ENCODE measurements at regions not wholly inside any gene's neighbourhood (a gene's known extent, or its start where the extent isn't known, plus 50 kb on each side); places are given as distances from the start of the nearest gene placed in this dataset.

- Histone ChIP-seq H3K9ac (ENCODE audit: low read length in 3 of 3) (no peak overlapping the region), H3K27ac (ENCODE audit: low read depth in 2 of 2, low read length in 2 of 2) (no peak overlapping the region), H3K4me1 (ENCODE audit: control insufficient read depth in 2 of 3, insufficient read depth in 2 of 3, low read depth in 1 of 3, low read length in 3 of 3) (no peaks in the 10 kb centered on the region), H3K9me3 (ENCODE audit: control insufficient read depth in 2 of 3, insufficient read depth in 1 of 3, low read length in 3 of 3) (no peaks in the 10 kb centered on the region), H3K4me3 (ENCODE audit: low read length in 3 of 3) (no peak overlapping the region), H3K27me3 (ENCODE audit: control insufficient read depth, insufficient read depth, low read length) (no peaks in the 10 kb centered on the region), H3K36me3 (ENCODE audit: control insufficient read depth in 2 of 3, insufficient read depth in 3 of 3, low read length in 3 of 3) (no peaks in the 10 kb centered on the region)
- DNase-seq, result no peak
- intact Hi-C loops (cut with DNase I), result no loop called here
- no peak for TF ChIP-seq CTCF (IDR thresholded peaks at IDR 0.05; ENCODE audit: borderline replicate concordance, extremely low read depth, insufficient read depth)
- FAIRE-seq, result no peak
Observed at GRCh38 chr9:119033596-119033995, 335.6 kb downstream of the BRINP1 start.

- no peak for FAIRE-seq
- intact Hi-C loops (cut with DNase I), result no loop called here
- Histone ChIP-seq H3K27ac (ENCODE audit: low read depth in 2 of 2, low read length in 2 of 2) (no peak overlapping the region), H3K27me3 (ENCODE audit: control insufficient read depth, insufficient read depth, low read length) (no peaks in the 10 kb centered on the region), H3K4me1 (ENCODE audit: control insufficient read depth in 2 of 3, insufficient read depth in 2 of 3, low read depth in 1 of 3, low read length in 3 of 3) (no peaks in the 10 kb centered on the region), H3K36me3 (ENCODE audit: control insufficient read depth in 2 of 3, insufficient read depth in 3 of 3, low read length in 3 of 3) (no peaks in the 10 kb centered on the region), H3K9me3 (ENCODE audit: control insufficient read depth in 2 of 3, insufficient read depth in 1 of 3, low read length in 3 of 3) (no peaks in the 10 kb centered on the region), H3K4me3 (ENCODE audit: low read length in 3 of 3) (no peak overlapping the region), H3K9ac (ENCODE audit: low read length in 3 of 3) (no peak overlapping the region)
- no peak for DNase-seq
- no peak for TF ChIP-seq CTCF (IDR thresholded peaks at IDR 0.05; ENCODE audit: borderline replicate concordance, extremely low read depth, insufficient read depth)
Observed at GRCh38 chr9:119036969-119037368, 332.3 kb downstream of the BRINP1 start.

GRCh38 chr9:119043996-119044395 is 325.2 kb downstream of the BRINP1 start:
- no peak for DNase-seq
- Histone ChIP-seq H3K4me3 (ENCODE audit: low read length in 3 of 3) (no peak overlapping the region), H3K9ac (ENCODE audit: low read length in 3 of 3) (no peak overlapping the region), H3K36me3 (ENCODE audit: control insufficient read depth in 2 of 3, insufficient read depth in 3 of 3, low read length in 3 of 3) (no peaks in the 10 kb centered on the region), H3K9me3 (ENCODE audit: control insufficient read depth in 2 of 3, insufficient read depth in 1 of 3, low read length in 3 of 3) (no peaks in the 10 kb centered on the region), H3K27me3 (ENCODE audit: control insufficient read depth, insufficient read depth, low read length) (no peaks in the 10 kb centered on the region), H3K27ac (ENCODE audit: low read depth in 2 of 2, low read length in 2 of 2) (no peak overlapping the region), H3K4me1 (ENCODE audit: control insufficient read depth in 2 of 3, insufficient read depth in 2 of 3, low read depth in 1 of 3, low read length in 3 of 3) (no peaks in the 10 kb centered on the region)
- intact Hi-C loops (cut with DNase I), result no loop called here
- TF ChIP-seq CTCF (IDR thresholded peaks at IDR 0.05; ENCODE audit: borderline replicate concordance, extremely low read depth, insufficient read depth), result no peak
- FAIRE-seq, result no peak

GRCh38 chr9:119044806-119045205 is 324.4 kb downstream of the BRINP1 start:
- no peak for FAIRE-seq

More at GRCh38 chr9:119044806-119045205, 324.4 kb downstream of the BRINP1 start:
- H3K27ac ChIP-seq (ENCODE audit: low read depth in 2 of 2, low read length in 2 of 2), result no peak overlapping the region
- no peak overlapping the region for H3K9ac ChIP-seq (ENCODE audit: low read length in 3 of 3)
- DNase-seq, result no peak
- no peaks in the 10 kb centered on the region for H3K27me3 ChIP-seq (ENCODE audit: control insufficient read depth, insufficient read depth, low read length)
- no peak overlapping the region for H3K4me3 ChIP-seq (ENCODE audit: low read length in 3 of 3)
- no peaks in the 10 kb centered on the region for H3K4me1 ChIP-seq (ENCODE audit: control insufficient read depth in 2 of 3, insufficient read depth in 2 of 3, low read depth in 1 of 3, low read length in 3 of 3)
- no peak for TF ChIP-seq CTCF (IDR thresholded peaks at IDR 0.05; ENCODE audit: borderline replicate concordance, extremely low read depth, insufficient read depth)
- no peaks in the 10 kb centered on the region for H3K9me3 ChIP-seq (ENCODE audit: control insufficient read depth in 2 of 3, insufficient read depth in 1 of 3, low read length in 3 of 3)
- no peaks in the 10 kb centered on the region for H3K36me3 ChIP-seq (ENCODE audit: control insufficient read depth in 2 of 3, insufficient read depth in 3 of 3, low read length in 3 of 3)
- intact Hi-C loops (cut with DNase I), result no loop called here
